HG03025 (cell line): ENCODE measurements at regions not wholly inside any gene's neighbourhood (a gene's known extent, or its start where the extent isn't known, plus 50 kb on each side); places are given as distances from the start of the nearest gene placed in this dataset.

Experiments used
- ATAC-seq: cut with Tn5 transposase; IDR thresholded peaks from one replicate; pipeline ENCODE4 v1.9.1; 2021; ENCODE audit warnings: mild to moderate bottlenecking, moderate library complexity; ENCODE audit not compliant: unreplicated experiment, low FRiP score

DNA sequence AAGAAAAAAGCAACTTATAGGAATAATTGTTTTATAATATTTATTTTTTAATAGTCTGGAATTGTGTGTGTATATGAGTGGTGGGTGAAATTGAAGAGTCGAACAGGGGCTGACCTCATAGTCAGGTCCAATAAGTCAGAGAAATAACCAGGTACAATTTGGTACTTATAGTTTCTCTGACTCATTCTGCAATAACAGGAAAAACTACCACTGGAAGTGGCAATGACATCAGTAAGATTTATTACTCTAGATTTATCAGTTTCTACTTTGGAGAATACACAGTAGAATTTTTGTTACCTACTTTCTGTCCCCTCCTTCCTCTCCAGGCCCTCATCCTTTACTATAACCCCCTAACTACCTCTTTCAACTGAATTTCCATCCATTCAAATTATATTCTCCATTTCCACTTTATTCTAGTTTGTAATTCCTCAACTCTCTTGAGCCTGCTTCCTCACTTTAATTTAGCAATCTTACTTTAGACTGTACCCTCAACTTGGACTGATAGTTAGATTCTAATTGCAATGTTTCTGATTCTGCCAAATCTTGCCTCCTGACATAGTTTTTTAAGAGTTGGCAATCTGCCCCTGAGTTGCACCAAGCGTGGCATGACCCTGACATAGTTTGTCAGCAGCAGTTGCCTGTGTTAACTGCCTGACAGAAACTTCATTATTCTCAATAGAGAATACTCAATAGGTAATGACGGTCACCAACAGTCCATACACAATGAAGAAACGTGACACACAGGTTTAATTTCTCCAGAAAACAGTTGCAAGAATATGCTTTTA, 475.3 kb upstream of the RIOK2 start:
- no peak for ATAC-seq

DNA sequence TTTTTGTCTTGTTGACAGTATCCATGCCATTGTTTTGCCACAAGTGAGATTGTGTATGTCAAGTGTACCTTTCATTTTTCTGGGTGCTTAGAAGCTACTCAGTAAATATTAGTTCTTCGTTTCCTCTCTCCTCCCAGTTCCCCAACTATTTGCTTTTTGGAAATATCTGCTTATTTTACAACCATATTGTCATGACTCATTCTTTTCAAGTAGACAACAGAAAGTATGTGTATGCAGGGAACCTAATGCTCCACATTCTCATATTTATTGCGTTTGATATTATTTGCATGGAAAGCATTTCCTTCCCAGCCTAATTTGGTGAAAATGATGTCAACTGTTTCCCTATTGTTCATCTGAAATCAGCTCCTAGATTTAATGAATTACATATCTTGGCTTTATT, 483.7 kb upstream of the RIOK2 start:
- no peak for ATAC-seq

DNA sequence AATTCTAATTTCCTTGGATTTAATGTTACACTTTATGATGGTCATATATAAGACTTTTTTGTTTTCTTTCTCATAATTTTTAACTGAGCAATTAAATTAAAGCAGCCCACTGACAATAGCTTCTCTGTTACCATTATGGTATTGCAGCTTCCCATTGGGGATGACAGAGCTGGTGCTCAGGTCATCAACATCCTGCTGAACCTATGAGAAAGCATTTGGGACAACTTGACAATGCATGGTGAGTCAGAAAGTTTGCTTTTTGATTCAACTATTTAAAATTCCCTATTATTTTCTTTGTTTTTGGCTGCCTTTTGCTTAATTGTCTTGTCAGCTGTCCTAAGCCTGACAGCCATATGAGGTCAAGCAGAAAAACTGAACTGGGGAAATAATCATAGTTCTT, 487.4 kb upstream of the RIOK2 start:
- no peak for ATAC-seq

DNA sequence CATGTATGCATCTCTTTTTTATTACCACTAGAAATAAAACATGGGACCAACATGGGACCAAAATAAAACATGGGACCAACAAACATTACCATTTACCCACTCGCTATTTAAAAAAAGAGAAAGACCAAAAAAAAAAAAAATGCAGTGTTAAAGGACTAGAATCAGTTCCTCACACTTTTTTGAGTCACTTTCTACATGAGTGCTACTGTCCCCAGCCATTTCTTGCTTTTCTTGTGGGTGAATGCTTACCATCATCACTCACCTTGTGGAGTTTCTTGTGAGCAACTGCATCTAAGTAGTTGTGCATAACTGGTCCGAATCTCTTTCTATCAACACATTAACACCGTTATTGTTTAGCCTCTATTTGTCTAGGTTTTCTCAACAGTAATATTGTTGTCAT, 493.6 kb upstream of the RIOK2 start:
- ATAC-seq = no peak

DNA sequence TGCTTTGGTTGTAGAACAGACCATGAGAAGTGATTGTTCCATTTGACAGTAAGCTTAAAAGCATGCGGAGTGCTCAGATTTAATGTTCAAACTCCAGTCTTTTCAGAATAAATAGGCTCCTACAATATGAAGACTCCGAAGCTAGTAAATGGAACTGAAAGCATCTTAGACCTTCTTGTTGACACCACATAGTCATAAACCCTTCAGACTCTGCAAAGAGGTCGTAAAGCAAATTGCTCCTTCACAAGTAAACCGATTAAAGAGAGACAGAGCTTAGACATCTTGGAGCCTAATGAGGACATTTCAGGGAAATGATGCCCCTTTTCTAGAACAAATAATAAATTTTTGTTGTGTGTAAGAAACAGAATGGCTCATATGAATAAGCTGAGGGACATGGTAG, 511.0 kb upstream of the RIOK2 start:
- no peak for ATAC-seq

DNA sequence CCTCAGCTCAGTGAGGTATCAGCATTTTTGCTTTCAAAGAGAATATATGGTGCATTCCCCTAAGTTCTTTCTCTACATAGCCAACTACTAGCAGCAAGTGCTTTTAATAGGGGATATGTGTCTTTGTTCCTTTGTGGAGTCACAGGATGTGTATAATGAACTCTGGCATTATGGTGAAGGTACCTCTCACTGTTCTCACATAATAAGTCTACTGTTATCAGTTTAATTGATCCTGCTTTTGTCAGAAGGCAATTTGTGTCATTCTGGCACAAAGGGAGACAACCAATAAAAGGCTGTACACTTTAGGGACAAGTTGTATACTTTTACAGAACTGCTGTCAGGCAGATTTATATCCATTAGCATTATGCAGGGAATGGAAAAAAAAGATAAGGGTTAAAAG, 531.4 kb upstream of the RIOK2 start:
- ATAC-seq = no peak

DNA sequence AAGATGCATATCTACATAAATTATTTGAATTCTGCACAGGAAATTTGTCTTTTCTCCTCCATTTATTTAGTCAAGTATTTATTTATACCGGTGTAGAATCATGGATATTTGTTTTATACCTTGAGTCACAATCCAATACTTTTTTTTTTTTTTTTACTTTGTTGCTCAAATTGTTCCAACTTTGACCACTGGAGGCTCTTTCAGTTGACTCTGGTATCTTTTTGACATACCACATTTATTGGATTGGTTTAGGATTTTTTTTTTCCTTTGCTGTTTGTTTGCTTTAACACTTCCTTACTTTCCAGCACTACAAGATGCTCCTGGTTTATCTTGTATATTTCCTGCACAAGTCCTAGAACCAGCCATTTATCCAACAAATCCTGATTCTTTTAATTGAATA, 543.1 kb upstream of the RIOK2 start:
- ATAC-seq = no peak

DNA sequence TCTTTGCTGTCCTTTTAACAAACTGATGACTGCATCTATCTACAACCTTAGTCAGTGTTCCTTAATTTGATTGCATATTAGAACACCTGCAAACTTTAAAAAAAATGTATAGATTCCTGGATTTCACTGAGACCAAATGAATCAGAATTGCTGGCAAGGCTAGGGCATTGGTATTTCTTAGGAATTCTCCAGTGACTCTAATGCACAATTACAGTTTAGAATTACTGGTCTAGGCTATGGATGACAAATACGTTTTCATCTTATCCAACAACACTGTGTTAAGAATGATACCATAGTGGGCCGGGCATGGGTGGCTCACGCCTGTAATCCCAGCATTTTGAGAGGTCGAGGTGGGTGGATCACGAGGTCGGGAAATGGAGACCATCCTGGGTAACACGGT, 545.9 kb upstream of the RIOK2 start:
- no peak for ATAC-seq

DNA sequence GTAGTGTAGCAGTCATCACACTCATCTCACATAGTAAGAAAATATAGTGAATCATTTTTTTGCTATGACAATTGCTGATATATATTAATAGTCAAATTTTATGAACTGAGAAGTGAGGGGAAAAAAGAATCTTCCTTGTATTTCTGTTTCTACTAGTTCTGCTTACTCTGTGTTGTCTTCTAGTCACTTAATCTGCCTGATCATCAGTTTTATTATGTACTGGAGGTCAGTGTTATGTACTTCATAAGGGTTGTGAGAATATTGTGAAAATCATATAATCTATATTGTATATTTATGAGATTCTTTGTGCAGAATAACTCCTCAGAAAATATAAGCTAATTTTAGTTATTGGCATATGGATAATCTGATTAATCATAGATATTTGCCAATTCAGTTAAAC, 546.9 kb upstream of the RIOK2 start:
- no peak for ATAC-seq

DNA sequence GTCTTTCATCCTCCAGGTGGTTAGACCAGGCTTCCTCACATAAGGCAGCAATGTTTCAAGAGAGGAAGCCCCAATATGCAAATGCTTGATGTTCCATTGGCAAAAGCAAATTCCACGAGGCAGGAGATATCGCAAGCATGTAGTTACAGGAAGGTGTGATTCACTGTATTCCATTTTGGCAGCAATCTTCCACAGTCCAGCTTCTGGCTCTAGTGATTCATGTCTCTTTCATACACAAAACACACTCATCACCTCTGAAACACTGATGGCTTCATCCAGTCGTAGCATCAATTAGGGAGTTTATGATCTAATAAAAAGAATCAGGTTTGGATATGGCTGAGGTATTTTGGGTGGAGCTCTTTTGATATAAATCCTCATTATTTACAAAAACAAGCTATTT, 552.2 kb upstream of the RIOK2 start:
- ATAC-seq = no peak

DNA sequence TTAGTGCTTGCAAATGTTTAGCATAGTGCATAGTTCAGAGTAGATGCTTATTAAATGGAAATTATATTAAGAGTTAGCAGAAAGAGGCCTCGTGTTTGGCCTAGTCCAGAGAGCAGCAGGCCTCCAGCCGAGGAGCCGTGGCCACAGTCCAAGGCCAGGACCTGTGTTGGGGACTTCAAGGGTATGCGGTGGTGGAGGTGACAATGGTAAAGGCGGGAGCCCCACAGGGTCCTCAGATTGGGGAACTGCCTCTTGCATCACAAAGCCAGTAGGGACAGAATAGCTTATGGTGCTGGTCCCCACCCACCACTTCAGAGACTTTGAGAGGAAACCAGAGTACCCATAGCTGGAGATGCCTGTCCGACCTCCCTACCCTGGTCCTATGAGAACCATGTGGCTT, 554.6 kb upstream of the RIOK2 start:
- no peak for ATAC-seq

DNA sequence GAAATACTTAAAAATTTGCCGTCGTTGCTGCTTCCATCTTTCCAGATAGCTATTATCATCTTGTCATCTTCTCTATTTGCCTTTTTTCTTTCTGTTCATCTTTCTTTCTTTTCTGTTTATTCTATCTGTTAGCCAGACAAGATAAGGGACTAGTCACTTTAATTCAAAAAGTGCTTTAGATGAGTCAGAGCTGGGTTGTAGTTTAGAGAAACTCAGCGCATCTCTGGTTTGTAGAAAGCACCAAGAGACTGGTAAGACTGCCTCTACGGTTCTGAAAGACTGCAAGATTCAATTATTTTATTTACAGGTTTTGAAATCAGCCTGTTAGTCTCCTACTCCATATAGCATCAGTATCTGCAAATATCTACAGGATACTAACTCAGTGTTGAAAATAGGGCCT, 562.8 kb upstream of the RIOK2 start:
- no peak for ATAC-seq

DNA sequence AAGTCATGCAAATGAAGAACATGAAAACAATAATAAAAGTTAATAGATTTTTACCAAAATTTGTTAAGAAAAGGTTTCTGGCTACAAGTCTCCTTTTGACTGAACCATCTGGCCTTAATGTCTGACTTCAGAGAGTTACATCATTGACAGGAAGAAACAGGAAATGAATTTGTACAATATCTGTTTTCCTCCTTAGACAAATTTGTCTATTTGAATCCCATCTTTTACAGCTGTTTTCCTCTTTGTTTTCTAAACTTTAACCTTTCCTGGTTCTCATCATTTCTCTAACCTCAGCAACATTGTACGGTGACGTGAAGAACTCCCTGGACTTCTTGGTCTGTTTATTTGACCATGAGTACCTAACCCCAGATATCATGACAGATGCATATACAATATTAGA, 567.5 kb upstream of the RIOK2 start:
- ATAC-seq = no peak

DNA sequence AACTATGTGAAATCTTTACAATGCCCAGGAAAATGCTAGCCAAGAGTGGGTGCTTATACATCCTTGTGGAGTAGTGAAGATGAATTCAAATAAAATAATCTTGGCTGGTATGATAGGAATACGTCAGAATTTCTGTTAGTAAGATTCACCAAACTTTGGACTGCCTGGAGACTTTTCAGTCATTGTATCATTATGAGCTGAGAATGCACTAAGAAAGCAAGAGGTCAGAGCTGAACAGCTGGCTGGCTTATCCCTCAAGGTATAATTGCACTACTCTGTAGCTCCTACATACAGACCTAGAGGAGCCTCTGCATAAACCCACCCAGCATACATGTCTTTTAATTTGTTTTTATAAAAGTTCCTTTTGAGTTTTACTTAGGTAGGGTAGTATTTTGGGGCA, 568.5 kb upstream of the RIOK2 start:
- no peak for ATAC-seq

DNA sequence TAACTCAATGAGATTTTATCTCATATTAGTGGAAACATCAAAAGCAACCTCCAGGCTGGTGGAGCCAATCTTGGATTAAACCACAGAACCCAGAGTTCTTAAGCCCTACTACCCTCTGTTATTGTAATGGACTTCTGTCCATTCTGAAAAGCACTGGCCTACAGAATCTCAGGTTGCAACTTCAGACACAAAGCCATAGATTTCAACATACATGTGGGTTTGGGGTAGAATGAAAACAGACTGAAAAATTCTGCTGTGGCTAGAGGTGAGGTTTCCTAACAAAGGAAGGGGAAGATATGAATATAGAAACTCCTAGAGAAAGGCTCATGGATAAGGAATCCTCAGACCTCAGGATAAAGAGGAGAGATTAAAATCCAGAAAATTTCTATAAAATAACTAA, 569.8 kb upstream of the RIOK2 start:
- no peak for ATAC-seq

DNA sequence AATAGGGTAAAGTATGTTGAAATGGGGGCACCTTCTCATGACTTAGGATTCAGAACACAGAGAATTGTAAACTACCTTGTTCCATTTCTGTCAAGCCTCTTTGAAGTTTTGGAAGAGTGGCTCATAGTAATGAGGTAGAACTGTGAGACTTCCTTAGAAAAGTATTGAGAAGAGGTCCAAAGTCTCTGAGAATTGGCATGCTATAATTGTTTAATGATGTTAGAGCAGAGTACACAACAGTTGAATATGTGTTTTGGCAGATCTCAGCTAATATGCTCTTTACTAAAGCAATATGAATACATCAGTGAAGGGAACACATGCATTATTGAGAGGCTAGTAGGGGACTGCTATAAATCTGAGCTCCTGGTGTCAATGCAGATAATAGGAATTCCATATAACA, 579.4 kb upstream of the RIOK2 start:
- ATAC-seq = no peak

DNA sequence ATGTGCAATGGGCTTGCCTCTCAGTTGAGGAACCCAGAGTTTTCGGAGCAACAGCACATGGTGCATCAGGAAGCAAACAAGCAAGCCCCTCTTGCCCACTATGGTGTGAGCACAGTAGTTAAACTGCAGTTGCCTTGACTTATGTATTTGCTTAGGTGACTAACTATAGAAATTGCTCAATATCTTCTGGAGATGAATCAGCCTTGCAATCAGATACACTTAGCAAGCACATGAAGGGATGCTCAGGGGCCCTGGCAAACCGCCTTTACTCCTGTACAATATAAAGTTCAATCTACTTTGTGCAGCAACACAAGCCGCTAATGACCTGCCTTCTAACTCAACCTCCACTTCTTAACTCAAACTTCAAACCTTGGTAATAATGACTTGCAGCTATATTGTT, 581.7 kb upstream of the RIOK2 start:
- ATAC-seq = no peak

DNA sequence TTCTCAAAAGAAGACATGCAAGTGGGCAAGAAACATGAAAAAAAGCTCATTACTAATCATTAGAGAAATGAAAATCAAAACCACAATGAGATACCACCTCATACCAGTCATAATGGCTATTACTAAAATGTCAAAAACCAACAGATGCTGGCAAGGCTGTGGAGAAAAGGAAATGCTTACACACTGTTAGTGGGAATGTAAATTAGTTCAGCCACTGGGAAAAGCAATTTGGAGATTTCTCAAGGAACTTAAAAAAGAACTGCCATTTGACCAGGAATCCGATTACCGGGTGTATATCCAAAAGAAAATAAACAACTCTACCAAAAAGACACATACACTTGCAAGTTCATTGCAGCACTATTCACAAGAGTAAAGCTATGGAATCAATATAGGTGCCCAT, 595.4 kb upstream of the RIOK2 start:
- no peak for ATAC-seq

DNA sequence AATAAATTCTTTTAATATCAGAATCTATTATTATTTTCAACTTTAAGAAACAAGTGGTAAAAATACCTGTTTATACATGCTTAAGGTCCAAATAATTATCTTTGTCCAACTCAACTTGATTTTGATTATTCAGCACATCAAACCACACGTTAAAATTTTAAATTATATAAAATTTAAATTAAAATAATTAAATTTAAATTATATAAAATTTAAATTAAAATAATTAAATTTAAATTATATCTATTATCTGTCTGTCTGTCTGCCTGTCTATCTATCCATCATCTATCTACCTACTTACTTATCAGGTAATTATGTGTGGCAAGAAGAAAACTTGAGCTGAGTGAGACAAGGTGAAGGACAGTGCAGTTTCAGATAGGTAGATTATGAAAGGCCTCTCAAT, 605.3 kb upstream of the RIOK2 start:
- ATAC-seq = no peak

DNA sequence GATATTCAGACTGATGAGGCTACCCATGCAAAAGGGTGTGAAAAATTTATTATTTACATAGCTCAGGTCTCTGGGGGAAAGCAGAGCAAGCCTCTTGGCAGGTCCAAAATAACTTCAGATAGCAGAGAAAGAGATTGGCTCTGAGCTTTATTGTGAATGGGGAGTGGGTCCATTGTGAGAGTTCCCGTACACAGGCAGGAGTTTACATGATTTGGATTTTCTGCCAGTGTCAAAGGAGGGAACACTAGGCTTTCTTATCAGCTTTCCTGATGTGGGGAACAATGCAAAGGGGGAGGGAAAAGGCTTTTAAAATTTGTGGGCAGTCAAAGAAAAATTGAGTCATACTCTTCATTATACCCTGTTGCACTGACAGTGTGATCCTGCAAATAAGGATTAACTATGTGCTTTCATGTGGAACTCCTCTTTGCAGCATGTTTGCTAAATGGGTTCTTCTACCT, 615.0 kb upstream of the RIOK2 start:
- no peak for ATAC-seq

DNA sequence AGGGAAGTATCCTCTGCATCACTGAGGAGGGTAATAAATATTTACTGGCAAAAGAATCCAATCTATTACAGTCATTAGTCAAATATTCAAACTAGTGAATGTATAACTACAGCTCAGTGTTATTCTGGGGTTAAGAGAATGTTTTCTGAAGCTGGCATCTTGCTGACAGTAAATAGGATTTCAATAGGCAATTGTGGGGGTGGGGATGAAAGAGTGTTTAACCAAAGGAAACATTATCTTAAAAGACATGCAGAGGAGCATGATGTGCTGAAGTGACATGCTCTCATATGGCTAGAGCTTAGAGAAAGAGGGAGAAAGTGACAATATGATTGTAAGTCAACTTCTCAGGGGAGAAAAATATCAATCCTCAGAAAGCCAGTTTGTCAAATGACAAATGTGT, 618.4 kb upstream of the RIOK2 start:
- no peak for ATAC-seq

DNA sequence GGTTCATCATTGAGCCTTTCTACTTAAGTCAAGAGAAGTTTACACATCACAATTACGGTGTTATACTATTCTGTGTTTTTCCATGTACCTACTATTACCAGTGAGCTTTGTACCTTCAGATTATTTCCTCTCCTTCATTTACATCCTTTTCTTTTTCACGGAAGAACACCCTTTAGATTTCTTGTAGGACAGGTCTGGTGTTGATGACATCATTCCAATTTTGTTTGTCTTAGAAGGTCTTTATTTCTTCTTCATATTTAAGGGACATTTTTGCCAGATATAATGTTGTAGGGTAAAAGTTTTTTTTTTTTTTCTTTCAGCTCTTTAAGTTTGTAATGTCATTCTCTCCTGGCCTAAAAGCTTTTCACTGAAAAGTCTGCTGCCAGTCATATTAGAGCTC, 637.1 kb upstream of the RIOK2 start:
- ATAC-seq = no peak
